Keratinocyte (primary cell): ENCODE measurements at regions not wholly inside any gene's neighbourhood (a gene's known extent, or its start where the extent isn't known, plus 50 kb on each side); places are given as distances from the start of the nearest gene placed in this dataset.

Experiments
- EZH2 ChIP-seq: IDR thresholded peaks from one replicate; pipeline ENCODE4 v1.6.1; 2012; ENCODE audit warnings: inconsistent platforms, mild to moderate bottlenecking, low read length, moderate library complexity
- TF ChIP-seq, protein P1 (sequence below), 3 experiments: IDR thresholded peaks in 1 of 3; conservative IDR thresholded peaks in 1 of 3; optimal IDR thresholded peaks in 1 of 3; 2 replicates in 2 of 3; 3 replicates in 1 of 3; pipeline versions ENCODE3 to v1.5.1; 2011; ENCODE audit warnings: low read length in 3 of 3, mild to moderate bottlenecking in 3 of 3, moderate library complexity in 2 of 3, control low read depth in 1 of 3, inconsistent platforms in 1 of 3; ENCODE audit not compliant: insufficient read depth in 2 of 3; ENCODE audit errors: extremely low read depth in 1 of 3

DNA sequence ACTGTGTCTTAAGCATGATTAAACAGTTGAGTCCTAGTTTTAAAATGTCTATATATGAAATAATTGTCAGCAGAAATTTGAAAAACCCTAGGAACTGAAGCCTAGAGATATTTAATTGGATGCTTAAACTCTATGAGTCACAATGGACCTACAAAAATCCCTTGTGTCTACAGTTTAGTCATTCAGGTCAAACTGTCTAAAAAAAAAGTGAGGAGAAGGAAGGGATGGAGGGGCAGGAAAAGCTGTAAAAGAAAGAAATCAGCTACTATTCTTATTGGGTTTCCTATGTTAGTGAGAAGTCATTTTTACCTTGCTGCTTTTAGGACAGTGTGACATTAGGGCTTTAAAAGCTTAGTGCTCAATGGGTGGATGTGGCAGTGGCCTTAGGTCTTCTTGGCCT, 406.1 kb upstream of the FZD8 start:
- TF ChIP-seq, protein P1, sequence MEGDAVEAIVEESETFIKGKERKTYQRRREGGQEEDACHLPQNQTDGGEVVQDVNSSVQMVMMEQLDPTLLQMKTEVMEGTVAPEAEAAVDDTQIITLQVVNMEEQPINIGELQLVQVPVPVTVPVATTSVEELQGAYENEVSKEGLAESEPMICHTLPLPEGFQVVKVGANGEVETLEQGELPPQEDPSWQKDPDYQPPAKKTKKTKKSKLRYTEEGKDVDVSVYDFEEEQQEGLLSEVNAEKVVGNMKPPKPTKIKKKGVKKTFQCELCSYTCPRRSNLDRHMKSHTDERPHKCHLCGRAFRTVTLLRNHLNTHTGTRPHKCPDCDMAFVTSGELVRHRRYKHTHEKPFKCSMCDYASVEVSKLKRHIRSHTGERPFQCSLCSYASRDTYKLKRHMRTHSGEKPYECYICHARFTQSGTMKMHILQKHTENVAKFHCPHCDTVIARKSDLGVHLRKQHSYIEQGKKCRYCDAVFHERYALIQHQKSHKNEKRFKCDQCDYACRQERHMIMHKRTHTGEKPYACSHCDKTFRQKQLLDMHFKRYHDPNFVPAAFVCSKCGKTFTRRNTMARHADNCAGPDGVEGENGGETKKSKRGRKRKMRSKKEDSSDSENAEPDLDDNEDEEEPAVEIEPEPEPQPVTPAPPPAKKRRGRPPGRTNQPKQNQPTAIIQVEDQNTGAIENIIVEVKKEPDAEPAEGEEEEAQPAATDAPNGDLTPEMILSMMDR (optimal IDR thresholded peaks at IDR 0.05 in 1 of 3, IDR thresholded peaks at IDR 0.05 in 1 of 3, conservative IDR thresholded peaks at IDR 0.05 in 1 of 3; ENCODE audit: extremely low read depth in 1 of 3, insufficient read depth in 2 of 3, low read length in 3 of 3), result no peak
- no peak for TF ChIP-seq EZH2
